GM12872 (cell line): ENCODE measurements at regions not wholly inside any gene's neighbourhood (a gene's known extent, or its start where the extent isn't known, plus 50 kb on each side); places are given as distances from the start of the nearest gene placed in this dataset.

ENCODE experiments used
- TF ChIP-seq, protein P1 (sequence below): IDR thresholded peaks from 3 replicates; pipeline ENCODE4 v1.5.1; 2011; ENCODE audit warnings: low read depth, mild to moderate bottlenecking, low read length, moderate library complexity; ENCODE audit not compliant: insufficient read depth

DNA sequence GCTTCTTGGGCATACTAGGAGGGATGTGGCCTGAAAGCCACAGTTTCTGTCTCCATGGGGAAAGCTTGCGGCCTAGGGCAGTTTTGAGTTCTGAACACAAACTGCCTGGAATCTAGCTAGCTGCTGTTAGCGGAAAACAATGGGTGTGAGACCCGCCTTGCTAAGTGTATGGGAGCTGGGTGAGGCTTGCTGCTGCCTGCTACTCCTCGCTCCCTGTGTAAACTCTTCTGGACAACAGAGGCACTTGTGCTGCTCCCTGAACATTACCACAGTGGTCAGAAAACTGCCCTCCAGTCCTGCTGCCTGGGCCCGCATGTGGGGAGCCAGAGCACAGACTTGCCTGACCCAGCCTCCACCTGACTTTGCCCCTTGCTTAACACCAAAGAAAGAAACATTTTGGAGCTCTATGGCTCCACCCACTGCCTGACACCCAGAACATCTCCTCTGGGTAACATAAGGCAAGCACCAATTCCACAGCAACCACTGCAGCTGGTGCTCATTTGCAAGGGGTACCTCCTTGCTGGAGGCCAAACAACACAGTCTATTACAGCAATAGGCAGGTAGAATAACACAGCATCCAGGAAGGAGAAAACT, 766.3 kb upstream of the RAG2 start:
- TF ChIP-seq, protein P1, sequence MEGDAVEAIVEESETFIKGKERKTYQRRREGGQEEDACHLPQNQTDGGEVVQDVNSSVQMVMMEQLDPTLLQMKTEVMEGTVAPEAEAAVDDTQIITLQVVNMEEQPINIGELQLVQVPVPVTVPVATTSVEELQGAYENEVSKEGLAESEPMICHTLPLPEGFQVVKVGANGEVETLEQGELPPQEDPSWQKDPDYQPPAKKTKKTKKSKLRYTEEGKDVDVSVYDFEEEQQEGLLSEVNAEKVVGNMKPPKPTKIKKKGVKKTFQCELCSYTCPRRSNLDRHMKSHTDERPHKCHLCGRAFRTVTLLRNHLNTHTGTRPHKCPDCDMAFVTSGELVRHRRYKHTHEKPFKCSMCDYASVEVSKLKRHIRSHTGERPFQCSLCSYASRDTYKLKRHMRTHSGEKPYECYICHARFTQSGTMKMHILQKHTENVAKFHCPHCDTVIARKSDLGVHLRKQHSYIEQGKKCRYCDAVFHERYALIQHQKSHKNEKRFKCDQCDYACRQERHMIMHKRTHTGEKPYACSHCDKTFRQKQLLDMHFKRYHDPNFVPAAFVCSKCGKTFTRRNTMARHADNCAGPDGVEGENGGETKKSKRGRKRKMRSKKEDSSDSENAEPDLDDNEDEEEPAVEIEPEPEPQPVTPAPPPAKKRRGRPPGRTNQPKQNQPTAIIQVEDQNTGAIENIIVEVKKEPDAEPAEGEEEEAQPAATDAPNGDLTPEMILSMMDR = no peak

DNA sequence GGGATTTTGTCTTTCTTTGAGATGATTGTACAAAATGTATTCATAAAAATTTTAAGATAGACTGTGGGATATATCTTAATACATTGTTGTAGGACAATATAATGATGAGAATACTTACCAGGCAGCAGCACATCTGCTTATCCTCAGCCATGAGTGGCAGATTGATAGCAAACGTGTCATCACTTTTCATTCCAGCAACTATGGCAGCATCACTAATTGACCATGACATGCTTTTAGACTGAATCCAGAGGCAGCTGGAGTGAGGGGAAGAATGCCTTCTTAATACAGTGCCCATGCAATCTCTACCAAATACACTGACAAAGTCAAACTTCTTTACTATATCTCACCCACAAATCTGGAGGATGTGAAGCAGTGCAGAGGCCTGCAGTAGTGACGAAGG, 755.2 kb upstream of the RAG2 start:
- TF ChIP-seq, protein P1 = no peak

DNA sequence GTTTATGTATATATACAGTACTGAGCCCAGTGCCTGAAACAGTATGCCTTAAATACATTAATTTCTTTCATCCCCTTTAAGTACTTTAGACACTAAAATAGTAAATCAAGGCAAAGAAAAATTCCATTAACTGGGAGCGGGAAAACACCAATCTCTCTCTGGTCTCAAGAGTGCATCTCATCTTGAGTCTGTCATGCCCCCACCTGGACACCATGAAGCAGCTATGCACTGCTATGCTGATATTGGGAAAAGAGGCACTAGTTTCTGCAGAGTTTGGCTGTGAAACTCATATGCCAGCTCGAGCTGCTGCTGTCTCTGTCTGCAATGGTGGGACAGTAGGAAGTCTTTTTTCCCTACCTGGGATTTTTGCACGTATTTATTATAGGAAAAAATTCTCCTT, 754.4 kb upstream of the RAG2 start:
- TF ChIP-seq, protein P1 = no peak

DNA sequence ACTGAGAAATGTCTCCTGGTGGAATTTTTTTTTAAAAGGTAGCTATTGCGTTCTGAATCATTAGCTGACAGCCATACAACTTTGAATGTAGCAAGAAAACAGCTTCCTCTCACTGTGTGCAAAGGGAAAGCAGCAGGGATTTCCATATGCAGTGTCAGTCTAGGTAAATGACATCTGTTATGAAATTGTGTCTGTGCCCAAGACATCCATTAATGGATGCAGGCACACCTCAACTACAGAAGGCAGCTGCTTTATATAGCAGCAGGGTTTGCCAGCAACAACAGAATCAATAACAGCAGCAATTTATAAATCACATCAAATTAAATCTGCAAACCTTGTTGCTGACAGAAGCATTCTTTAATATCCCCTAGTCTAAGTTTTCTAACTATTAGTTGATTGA, 745.3 kb upstream of the RAG2 start:
- TF ChIP-seq, protein P1 = no peak

DNA sequence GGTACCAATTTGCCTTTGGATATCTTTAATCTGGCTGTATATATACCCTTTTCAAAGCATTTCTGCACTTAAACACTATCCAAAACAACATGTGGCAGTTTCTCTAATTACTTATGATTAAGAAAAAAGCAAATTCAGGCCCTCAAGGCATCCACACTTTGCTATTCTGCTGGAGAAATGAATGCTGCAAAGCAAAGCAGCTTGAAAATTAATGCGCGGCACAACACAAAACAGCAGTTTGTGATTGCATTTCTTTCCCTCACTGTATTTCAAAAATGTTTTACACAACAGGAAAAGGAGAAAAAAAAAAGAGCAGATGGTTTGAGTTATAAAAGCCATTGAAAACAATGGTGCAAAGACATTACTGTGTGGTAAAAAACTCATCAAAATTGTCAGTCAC, 738.4 kb upstream of the RAG2 start:
- TF ChIP-seq, protein P1 = no peak

DNA sequence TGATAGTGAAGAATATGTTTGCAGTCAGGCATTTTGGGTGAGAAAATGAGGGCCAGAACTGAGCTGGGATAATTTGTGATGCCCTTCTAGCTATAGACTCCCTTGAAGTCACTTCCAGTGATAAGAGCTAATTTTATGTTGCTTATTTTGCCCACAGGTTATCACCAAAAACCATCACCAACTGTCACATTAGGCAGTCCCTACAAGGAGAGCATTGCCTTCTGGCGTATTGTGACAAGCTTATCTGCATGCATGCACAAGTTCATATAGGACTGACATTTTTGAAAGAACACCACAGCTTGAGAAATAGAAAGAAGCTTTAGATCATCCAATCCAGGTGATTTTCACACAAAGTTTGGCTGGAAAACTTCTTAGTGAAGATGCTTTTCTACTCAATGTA, 735.3 kb upstream of the RAG2 start:
- TF ChIP-seq, protein P1 = no peak

DNA sequence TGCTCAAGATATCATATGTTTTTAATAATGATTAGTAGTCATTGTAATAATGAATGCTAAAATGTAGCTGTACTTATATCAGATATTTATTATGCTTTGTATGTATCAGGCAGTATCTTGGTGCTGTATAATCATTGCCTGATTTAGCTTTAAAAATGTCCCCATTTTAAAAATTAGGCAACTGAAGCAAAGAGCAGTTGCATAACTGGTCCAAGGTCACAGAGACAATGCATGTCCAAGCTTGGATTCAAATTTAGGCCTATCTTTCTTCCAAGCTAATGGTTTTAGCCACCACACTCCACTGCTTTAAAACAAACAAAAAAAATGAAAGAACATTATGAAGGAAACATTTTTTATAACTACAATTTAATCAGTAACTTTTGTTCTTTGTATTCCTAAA, 725.8 kb upstream of the RAG2 start:
- TF ChIP-seq, protein P1 = no peak
